HG02623 (cell line): ENCODE measurements at regions not wholly inside any gene's neighbourhood (a gene's known extent, or its start where the extent isn't known, plus 50 kb on each side); places are given as distances from the start of the nearest gene placed in this dataset.

ENCODE experiments used
- ATAC-seq: cut with Tn5 transposase; IDR thresholded peaks from one replicate; pipeline ENCODE4 v1.9.1; 2021; ENCODE audit warnings: moderate library complexity; ENCODE audit not compliant: unreplicated experiment

DNA sequence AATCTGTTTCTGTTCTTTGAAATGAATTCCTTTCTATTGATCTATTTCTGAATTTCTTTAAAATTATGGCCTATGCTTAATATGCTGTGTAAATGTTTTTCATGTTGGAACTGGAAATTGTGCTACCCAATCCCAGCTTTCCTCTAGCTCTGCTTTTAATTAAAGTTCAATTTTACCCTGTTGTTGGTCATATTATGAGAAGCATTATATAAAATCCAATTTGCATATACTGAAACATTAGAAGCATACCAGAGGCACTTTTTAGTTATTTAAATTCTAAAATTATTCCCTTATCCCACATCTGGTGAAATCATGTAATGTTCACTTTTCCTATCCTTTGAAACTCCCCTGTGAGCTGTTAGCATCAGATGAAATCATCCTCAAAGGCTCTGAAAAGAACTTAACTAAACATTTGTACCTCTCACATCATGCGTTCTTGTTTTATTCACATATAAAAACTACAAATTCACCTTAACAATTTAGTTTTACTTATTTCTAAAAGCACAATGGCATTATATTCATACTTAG is 160.6 kb upstream of the COL21A1 start:
- ATAC-seq, result no peak

DNA sequence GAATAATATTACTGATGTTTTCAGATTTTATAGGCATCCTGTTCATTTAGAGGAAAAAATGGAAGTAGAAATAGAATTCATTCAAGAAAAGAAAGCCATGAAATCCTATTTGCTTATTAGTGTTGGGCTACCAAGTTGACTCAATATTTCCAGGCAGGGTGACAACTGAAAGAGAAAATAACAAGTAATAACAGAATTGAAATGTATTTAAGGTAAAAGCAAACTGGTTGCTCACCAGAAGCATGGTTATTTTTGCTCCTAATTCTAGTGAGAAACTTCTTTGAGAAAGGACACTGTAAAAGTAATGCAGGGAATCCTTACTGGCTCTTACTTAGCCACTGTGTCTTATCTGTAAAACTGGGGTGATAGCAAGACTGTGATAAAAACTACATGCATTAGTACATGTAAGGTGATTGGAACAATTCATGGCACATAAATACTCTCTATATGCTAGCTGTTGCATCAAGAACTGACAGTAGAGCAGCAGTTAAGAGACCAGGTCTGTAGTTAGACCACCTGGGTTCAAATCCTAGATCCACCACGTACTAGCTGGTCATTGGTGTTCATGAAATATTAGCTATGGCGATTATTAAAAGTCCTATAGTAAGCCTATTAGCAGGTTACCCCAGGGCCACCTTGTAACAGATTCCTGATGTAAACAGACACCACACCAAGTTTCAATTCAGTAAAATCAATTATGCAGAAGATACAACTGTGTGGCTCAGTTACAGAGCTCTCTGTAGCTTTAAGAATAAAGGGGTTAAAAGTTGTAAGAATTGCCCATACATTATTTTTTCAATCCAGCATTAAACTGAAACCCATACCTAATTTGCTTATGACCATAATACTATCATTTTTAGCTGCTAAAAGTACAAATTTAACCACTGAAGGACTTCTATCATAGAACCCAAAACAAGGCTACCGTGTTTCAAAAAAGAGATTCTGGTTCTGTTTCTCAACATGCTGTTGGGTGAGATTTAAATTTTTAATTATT is 159.2 kb upstream of the COL21A1 start:
- ATAC-seq, result peak; percentile 57

DNA sequence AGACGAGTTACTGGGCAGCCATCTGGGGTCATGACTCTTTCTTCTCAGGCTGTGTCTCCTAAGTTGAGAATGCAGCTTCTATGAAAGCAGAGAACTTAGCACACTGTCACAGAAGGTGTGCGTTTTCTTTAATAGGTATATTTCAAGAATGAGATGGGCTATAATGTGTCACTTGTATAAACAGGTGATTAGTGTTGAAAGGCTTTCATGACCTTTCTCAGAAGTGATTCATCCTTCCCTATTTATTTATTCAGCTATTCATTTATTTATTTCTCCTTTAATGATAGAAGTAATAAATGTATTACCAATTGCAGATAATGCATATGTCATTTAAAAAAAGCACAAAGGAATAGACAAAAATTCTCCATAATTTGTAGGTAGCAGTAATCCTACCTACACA is 157.2 kb upstream of the COL21A1 start:
- no peak for ATAC-seq

DNA sequence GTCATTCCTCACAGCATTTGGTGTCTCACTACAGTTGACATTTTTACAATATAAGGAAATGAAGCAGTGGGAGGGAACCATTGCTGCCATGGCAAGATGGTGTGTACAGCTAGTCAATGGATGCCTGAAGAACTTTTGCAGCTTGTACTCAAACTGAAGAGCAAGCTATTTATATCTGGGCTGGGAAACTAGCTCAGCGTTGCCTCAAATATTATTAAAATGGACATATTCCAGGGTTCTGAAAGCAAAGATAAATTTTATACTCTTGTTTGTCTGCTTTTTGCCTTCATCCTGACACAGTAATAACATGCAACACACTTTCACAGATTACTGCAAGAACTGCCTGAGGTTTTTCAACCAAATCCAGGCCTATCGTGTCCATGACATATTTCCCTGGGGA is 156.4 kb upstream of the COL21A1 start:
- no peak for ATAC-seq

DNA sequence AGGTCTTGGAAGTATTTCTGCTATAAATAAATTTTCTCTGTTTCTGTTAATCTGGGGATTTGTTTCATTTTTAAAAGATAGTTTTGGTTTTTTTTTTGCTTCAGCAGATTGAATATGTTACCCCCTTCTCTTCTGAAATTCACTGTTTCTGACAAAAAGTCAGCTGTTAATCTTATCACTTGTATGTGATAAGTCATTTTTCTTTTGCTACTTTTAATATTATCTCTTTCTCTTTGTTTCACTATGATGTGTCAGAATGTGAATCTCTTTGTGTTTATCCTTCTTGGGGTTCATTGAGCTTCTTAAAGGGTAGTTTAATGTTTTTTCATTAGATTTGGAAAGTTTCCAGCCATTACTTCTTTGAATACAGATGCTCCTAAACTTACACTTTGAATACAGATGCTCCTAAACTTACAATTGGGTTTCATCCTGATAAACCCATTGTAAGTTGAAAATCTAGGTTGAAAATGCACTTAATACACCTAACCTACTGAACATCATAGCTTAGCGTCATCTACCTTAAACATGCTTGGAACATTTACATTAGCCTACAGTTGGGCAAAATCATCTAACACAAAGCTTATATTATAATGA is 154.2 kb upstream of the COL21A1 start:
- ATAC-seq, result no peak

DNA sequence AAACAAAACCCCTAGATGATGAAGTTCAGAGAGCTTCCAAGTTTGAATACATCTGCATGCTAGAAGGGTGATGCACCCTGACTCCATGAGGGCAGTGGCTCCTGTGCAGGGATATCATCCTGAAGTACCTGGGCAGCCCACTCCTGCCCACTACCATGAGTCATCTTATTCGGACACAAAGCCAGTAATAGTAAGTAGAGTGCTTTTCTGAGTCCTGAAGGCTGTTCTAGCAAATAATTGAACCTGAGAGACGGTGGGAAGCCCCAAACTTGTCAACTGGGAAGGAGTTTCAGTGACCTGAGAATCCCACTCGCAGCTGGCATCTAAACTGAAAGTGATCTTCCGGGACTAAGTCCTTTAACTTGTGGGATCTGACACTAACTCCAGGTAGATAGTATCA is 152.9 kb upstream of the COL21A1 start:
- ATAC-seq, result no peak

DNA sequence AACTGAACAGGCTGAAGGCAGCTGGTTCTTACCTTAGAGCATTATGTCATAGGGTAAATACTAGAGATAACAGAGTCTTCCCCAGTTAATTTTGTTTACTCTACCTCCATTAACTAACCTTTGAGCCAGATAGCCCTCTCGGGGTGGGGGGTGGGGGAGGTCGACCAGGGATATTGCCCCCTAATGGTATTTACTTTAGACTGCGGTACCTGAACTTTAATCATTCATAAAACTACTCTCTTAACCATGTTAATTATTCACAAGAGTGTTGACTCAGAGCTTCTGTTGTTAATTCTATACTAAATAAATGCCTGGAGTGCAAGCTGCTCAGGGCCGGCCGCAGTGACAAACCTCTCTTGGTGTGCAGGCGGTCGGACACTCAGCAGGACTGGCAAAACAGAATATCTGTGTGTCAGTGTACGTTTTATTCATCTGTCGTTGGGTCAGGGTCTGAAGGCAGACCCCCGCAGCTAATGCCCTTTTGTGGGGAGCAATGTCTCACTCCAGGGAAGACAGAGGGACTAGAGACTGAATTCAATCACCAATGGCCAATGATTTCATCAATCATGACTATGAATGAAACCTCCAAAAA is 152.4 kb upstream of the COL21A1 start:
- no peak for ATAC-seq

DNA sequence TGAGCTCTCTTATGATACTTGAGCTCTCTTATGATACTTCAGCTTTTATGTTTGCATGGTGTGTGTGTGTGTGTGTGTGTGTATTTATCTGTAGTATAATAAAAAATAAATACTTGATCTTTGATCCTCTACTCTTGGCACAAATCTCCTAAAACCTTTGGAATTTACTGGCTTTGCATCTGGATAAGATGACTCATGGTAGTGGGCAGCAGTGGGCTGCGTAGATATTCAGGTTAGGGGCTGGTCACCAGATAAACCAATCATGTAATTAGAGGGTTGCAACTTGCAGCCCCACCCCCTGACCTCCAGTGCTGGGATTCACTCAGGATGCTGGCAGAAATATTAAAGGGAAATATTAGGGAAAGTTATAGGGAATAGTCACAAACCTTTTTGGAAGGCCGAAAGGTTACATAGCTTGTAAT is 151.9 kb upstream of the COL21A1 start:
- no peak for ATAC-seq

DNA sequence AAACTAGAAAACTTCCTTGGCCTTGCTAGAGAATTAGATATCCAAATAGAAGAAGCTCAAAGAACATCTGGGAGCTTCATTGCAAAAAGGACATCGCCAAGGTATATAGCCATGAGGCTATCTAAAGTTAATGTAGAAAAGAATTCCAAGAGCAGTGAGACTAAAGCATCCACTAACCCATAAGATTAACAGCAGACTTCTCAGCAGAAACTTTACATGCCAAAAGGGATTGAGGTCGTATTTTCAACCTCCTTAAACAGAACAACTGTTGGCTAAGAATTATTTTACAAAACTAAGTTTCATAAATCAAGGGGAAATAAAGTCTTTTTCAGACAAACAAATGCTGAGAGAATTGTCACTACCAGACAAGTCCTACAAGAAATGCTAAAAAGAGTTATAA is 149.1 kb upstream of the COL21A1 start:
- no peak for ATAC-seq

DNA sequence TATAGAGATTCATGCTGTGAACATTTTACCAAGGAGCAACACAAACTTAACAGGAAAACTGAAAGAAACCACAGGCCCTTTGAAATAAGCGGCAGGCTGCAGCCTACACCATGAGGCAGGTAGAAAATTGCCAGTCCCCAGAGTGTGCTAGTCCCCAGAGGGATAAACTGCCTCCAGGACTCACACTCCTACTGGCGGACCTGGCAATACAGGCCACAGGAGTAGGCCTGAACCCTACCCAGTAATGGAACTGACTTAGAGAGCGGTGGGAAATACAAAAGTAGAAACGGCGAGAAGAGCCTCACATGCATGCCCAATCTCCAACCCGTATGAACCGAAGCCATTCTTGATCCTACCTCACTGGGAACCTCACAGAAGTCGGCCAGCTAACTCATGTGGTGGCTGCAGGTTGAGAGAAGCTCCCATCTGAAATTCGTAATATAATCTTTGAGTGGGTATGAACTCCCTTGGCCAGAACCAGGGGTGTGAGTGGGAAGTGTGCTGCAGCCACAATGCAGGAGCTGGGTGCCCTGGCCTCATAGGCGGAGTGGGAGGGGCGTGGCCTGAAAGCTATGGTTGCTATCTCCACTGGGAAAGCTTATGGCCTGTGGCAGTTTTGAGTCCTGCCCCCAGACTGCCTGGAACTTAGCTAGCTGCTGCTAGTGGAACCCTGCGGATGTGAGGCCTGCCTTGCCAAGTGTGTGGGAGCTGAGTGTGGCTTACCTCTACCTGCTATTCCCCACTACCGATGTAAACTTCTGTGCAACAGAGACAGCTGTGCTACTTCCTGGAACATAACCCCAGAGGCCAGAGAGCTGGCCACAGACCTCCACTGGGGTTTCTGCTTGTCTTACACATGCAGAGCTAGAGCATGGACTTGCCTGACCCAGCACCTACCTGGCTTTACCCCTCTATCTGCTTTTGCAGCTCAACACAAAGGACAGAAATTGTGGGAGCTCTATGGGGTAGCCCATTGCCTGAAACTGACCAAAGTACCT is 146.5 kb upstream of the COL21A1 start:
- ATAC-seq, result no peak

DNA sequence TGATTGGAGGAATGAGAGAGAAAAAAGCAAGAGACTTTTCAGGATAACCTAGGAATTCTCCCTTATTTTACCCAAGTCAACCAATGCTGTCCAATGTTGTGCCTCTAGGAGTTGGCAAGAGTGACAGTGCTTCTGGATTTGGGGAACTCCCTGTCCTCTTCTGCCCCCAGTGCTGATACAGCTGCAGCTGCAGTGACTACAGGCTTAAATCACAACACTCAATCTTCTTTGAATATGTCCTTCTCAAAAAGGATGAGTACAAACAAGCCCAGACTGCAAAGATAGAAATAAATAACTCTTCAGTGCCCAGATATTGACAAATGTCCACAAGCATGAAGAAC is 141.0 kb upstream of the COL21A1 start:
- no peak for ATAC-seq

DNA sequence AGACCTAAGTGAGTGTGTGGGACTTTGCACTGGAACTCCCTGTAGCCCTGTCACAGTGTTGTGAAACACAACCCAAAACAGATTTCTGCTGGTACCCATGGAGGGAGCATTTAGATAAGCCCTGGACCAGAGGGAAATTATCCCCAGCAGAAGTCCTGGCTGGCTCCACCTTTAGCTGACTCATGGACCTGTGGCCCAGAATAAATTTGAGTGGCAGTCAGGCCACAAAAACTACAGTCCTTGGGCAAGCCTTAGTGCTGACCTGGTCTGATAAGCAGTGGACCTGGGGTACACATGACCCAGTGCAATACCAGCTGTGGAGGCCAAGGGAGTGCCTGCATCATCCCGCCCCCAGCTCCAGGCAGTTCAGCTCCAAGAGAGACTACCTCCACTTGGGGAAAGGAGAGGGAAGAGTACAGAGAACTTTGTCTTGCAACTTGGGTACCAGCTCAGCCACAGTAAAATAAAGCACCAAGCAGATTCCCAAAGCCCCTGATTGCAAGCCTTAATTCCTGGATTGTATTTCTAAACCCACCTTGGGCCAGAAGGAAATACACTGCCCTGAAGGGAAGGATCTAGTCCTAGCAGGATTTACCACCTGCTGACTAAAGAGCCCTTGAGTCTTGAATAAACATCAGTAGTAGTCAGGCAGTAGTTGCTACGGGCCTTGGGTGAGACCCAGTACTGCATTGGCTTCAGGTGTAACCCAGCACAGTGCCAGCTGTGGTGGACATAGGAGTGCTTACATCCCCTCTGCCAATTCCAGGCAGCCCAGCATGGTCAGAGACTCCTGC is 140.4 kb upstream of the COL21A1 start:
- ATAC-seq, result no peak

DNA sequence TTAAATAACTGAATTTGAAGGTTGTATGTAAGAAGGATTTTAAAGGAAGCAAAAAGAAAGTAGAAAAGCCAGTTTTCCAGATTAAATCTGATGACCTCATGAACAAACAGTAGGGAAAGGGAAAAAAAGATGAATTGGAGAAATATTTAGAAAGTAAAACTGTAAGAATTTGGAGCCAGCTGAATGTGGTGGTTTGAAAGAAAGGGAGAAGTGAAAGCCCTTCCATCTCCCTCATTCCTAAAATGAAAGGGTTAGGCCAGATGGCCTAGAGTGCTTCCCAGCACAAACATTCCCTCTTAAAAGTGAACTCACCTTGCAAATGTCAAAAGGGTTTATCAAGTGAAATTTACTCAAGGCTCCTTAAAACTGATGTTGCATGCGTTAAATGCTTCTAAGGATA is 139.3 kb upstream of the COL21A1 start:
- no peak for ATAC-seq

DNA sequence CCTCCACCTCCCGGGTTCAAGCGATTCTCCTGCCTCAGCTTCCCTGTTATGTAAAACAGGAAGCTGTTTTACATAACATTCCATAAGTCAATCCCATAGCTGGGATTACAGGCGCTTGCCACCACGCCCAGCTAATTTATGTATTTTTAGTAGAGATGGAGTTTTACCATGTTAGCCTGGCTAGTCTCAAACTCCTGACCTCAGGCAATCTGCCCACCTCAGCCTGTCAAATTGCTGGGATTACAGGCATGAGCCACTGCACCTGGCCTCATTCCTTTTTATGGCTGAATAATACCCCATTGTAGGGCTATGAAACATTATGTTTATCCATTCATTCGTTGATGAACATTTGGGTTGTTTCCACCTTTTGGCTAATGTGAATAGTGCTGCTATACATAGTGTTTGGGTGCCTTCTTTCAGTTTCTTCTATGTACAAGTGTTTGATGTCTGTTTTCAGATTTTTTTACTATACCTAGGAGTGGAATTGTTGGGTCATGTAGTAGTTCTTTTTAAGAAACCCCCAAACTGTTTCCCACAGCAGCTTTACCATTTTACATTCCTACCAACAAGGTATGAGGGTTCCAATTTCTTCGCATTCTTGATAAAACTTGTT is 138.7 kb upstream of the COL21A1 start:
- ATAC-seq, result no peak

DNA sequence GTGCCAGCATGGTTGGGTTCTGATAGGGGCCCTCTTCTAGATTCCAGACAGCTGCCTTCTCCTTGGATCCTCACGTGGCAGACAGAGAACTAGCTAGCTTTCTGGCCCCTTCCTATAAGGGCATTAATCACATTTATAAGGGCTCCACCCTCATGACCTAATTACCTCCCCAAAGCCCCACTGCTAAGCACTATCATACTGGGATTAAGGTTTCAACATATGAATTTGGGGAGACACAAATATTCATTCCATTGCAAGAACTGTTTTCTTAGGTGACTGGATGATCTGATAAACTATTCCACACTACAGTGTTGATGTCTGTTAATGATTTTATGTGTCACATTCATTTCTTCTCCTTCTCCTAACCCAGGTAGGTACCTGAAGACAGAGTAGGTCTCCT is 135.8 kb upstream of the COL21A1 start:
- ATAC-seq, result no peak

DNA sequence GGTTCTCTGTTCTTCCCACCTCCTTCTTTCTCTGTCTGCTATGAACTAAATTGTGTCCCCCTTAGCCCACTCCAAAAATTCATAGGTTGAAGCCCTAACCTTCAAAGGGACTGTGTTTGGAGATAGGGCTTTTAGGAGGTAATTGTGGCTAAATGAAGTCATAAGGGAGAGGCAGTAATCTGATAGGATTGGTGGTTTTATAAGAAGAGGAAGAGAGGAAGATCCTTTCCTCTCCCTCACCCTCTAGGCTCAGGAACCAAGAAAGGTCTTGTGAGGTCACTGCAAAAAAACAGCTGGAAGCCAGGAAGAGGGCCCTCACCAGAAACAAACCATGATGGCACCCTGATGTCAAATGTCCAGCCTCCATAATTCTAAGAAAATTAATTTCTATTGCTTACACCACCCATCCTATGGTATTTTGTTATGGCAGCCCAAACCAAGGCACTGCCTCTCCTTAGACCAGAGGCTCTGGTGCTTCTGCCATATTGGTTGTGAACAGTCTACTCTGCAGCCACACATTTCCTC is 135.1 kb upstream of the COL21A1 start:
- no peak for ATAC-seq

DNA sequence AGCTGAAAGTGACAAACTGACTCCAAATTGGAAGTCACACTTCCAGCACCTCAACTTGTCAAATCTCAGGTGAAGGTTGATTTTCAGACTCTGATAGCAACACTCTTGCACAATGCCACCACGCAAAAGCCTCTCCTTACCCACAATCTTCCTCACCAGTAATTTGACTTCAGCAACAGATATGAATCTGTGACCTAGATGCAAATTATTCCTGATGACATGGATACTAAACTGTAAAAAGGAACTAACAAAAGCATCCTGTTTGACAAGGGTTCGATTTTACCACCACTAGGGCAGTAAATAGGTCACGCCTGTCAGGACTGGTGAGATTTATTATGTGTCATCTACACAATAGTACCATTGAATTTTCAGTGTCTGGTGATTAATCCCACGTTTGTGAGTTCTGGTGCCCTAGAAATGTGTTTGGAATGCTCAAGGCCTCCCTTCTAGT is 134.4 kb upstream of the COL21A1 start:
- no peak for ATAC-seq

DNA sequence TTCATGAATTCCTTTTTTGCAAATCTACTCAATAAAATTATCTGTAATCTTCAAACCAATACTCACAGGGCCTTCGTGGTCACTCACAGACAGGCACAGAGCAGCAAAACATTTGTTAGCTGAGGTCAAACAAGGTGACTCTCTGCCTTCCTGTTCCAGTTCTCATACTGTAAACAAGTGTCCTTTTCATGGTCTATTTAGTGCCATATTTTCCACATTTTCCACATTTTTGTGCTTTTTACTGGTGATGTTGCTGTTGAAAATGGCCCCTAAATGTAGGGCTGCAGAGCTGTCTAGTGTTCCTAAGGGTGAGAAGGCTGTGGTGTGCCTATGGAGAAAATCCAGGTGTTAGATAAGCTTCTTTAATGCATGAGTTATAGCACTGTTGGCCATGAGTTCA is 133.1 kb upstream of the COL21A1 start:
- ATAC-seq, result no peak

DNA sequence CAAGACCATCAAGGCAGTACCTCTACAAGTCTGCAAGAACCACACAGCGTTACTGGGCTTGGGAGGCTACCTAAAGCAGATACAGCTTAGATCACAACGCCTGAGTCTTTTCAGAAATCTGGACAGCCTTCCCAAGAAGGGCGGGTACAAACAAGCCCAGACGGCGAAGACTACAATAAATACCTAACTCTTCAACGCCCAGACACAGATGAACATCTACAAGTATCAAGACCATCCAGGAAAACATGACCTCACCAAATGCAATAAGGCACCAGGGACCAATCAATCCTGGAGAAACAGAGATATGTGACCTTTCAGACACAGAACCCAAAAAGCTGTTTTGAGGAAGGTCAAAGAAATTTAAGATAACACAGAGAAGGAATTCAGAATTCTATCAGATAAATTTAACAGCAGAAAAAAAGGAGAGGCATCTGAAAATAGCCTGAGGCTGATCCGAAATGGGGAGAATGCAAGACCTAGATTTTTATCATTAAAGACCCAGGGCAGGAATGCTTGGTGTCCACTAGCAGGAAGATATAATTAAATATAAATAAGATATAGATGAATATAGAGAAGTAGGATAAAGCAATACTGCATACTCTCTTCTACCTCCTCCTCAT is 131.7 kb upstream of the COL21A1 start:
- ATAC-seq, result no peak
